NB4 (cell line): ENCODE measurements at regions not wholly inside any gene's neighbourhood (a gene's known extent, or its start where the extent isn't known, plus 50 kb on each side); places are given as distances from the start of the nearest gene placed in this dataset.

Experiments used
- CTCF ChIP-seq: IDR thresholded peaks from one replicate; pipeline ENCODE4 v1.5.1; 2012; ENCODE audit warnings: low read depth, low read length
- MYC ChIP-seq: IDR thresholded peaks from 2 replicates; pipeline ENCODE4 v1.6.1; 2011; ENCODE audit warnings: low read depth, low read length
- POLR2A ChIP-seq: IDR thresholded peaks from 2 replicates; pipeline ENCODE4 v1.6.1; 2011; ENCODE audit warnings: mild to moderate bottlenecking; ENCODE audit not compliant: insufficient read length; ENCODE audit errors: extremely low read depth

GRCh38 chr6:153962555-153962954, 76.5 kb upstream of the OPRM1 start:
- no peak for TF ChIP-seq CTCF
- TF ChIP-seq MYC = no peak
- no peak for TF ChIP-seq POLR2A
